CD1c-positive myeloid dendritic cell (primary cell): ENCODE measurements at regions not wholly inside any gene's neighbourhood (a gene's known extent, or its start where the extent isn't known, plus 50 kb on each side); places are given as distances from the start of the nearest gene placed in this dataset.
"Not testable (repeated sequence)": the region's sequence is repeated elsewhere in the genome, so short reads cannot be mapped to it uniquely, and the experiment has no call there.

ENCODE experiments used
- DNase-seq: peaks from one replicate; pipeline ENCODE4 v3.0.0-alpha.2; 2016; ENCODE audit errors: extremely low spot score

GRCh38 chr6:119453242-119454200, 104.0 kb upstream of the MAN1A1 start:
- no peak for DNase-seq

GRCh38 chr6:119449331-119450156, 100.0 kb upstream of the MAN1A1 start:
- peak; percentile 69 for DNase-seq

DNA sequence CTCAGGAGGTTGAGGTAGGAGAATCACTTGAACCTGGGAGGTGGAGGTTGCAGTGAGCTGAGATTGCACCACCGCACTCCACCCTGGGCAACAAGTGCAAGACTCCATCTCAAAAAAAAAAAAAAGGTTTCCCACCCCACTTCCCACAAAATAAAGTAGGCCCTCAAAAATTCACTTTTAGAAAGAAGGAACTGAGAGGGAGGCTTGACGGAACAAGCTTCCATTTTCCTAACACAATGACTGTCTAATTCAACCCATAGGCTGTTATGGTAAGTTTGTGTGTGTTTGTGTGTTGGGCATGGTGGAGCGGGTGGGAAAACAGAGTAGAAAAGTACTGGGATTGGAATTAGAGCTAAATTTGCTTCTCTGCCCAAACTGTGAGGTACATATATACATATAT, 98.4 kb upstream of the MAN1A1 start:
- peak; percentile 62 for DNase-seq

DNA sequence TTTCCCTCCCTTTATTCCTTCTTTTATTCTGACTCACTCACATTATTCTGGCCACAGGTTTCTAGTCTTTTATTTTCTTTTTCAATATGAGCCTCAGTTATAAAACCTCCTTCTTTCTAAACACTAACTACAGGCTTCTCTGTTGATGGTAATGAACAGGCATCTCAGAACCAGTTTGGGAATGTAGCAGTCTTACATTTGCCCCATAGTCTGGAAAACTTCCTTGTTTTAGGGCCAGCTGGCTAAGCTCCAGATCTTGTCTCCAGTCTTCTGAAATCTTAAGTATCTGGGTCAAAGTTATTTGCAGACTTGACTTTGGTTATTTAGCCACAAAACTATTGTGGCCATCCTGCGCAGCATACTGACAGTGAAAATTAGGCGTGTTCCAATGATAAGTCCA, 97.0 kb upstream of the MAN1A1 start:
- DNase-seq = peak; percentile 24

GRCh38 chr6:119446115-119446554, 96.6 kb upstream of the MAN1A1 start:
- no peak for DNase-seq

DNA sequence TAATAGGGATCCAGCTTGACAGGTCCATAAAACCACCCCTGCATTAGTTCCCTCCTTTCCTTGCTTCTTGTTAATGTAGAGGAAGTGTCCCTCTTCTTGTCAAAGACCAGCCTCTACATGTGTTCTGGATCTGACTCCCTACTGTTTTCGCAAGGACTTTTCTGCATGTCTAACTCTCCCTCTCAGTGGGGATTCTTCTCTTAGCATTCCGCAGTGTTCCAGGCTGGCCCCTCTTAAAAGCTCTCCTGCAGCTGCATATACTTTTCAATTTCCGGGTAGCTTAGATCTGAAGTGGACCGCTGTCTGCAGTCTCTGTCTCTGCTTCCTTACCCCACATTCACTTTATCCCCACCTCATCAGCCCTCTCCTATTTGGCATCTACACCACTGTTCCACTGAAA, 96.1 kb upstream of the MAN1A1 start:
- peak; percentile 7 for DNase-seq

DNA sequence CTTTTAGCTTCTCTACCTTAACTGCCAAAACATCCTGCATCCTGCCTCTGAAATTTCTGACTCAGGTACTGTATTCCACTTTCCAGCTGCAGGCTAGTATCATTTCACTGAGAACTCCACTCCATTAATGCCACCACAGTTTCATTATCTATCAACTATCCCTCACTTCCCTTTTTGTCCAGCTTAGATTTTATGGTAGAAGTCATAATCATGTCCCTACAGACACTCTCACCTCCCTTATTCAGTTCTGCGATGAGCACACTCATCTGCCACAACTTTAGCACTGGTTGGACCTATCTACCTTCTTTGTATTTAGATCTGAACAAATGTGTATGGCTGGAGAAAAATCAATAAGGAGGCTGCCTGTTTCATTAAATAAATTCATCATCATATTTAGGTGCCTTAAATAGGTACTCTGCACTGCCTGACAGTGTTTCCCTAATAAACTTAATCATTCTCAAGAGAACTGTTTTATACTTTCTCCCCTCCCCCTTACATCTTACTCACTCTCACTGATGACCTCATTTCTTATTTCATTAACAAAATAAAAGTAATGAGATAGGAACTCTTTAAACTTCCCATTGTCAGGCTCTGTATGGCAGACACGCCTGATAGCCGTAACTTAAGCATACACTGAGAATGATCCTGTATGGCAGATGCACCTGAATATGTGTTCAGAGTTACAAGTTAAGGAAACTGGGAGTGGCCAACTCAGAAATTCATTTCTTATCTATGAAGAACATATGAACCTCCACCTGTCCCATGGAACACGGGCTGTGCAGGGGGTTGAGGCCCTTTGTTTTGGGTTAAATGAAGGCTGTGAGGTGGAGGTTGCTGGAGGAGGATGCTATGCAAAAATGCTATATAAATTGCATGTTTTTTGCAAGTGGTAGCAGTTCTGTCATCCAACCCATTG, 95.3 kb upstream of the MAN1A1 start:
- DNase-seq = peak; percentile 76

- DNase-seq = peak; percentile 13
These were observed 94.6 kb upstream of the MAN1A1 start for GRCh38 chr6:119443993-119444641.

- DNase-seq = peak; percentile 20
These were observed 93.2 kb upstream of the MAN1A1 start for GRCh38 chr6:119442776-119443184.

DNA sequence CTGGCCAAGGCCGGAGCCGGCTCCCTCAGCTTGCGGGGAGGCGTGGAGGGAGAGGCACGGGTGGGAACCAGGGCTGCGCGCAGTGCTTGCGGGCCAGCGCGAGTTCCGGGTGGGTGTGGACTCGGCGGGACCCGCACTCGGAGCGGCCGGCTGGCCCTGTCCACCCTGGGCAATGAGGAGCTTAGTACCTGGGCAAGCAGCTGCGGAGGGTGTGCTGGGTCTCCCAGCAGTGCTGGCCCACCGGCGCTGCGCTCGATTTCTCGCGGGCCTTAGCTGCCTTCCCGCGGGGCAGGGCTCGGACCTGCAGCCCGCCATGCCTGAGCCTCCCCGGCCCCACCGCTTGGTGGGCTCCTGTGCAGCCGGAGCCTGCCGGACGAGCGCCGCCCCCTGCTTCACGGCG, 91.4 kb upstream of the MAN1A1 start:
- DNase-seq = no peak

GRCh38 chr6:119436583-119436982, 87.0 kb upstream of the MAN1A1 start:
- DNase-seq = no peak

DNA sequence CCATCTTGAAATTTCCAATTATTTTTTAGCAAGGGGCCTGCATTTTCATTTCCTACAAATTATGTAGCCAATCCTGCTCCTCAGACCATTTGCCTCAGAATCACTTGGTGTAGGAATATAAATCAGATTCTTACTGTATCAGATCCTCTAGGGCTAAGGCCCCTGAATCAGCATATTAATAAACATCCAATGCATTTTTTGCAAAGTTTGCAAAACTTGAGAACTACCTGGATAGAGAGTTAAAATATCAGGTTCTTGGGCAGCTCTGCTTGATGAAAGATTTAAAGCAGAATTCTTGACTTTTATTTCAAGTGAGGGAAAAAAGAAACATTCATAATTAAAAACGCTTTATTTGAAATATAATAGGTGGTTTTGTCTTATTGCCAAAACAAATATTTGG, 82.2 kb upstream of the MAN1A1 start:
- DNase-seq = no peak

- no peak for DNase-seq
These were observed 81.2 kb upstream of the MAN1A1 start for GRCh38 chr6:119430805-119431204.

- DNase-seq = no peak
These were observed 79.1 kb upstream of the MAN1A1 start for GRCh38 chr6:119428633-119429032.

GRCh38 chr6:119426619-119427018, 77.1 kb upstream of the MAN1A1 start:
- DNase-seq = no peak

DNA sequence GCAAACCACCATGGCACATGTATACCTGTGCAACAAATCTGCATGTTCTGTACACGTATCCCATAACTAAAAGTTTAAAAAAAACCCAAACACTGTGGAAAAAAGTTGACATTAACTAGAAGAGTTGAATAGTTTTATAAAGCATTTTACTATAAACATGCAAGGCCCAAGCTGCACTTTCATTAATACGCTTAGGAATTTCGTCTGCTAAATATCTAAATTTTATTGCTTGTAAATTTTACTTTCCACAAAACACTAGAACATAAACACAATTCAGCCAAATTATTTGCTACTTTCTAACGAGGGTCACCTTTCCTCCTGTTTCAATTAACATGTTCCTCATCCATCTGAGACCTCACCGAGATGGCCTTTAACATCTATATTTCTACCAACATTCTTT, 74.4 kb upstream of the MAN1A1 start:
- DNase-seq = no peak

GRCh38 chr6:119418084-119418483, 68.5 kb upstream of the MAN1A1 start:
- not testable (repeated sequence) for DNase-seq

DNA sequence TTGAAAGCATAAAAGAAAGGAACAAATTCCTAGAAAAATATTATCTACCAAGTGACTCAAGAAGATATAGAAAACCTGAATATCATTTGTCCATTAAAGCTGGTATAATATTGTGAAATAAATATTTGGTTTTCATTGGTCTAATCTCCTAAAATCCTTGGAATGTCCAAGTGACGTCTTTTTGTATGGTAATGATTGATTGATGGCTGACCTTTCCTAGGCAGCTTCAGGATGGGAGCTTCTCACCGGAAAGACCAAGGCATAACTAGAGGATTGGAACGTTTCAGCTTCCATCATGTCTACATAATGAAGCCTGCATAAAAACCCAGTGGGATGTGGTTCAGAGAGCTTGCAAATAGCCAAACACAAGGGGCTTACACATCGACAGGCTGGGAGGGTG, 57.6 kb upstream of the MAN1A1 start:
- no peak for DNase-seq

GRCh38 chr6:119405114-119405513, 55.6 kb upstream of the MAN1A1 start:
- not testable (repeated sequence) for DNase-seq
